ENCODE measurements at regions not wholly inside any gene's neighbourhood (a gene's known extent, or its start where the extent isn't known, plus 50 kb on each side); places are given as distances from the start of the nearest gene placed in this dataset.

- TF ChIP-seq POLR2A (IDR thresholded peaks at IDR 0.05; ENCODE audit: low read depth, low read length) = no peak
- TF ChIP-seq POLR2AphosphoS5 (IDR thresholded peaks at IDR 0.05; ENCODE audit: low read depth, low read length) = no peak
- no peak for TF ChIP-seq TAF1 (IDR thresholded peaks at IDR 0.05; ENCODE audit: low read depth, low read length)
These were observed 212.1 kb downstream of the ARL6IP6 start for GRCh38 chr2:152930501-152930900.
